GM18861 (cell line): ENCODE measurements at regions not wholly inside any gene's neighbourhood (a gene's known extent, or its start where the extent isn't known, plus 50 kb on each side); places are given as distances from the start of the nearest gene placed in this dataset.
"Not testable (repeated sequence)": the region's sequence is repeated elsewhere in the genome, so short reads cannot be mapped to it uniquely, and the experiment has no call there.

Source experiments
- ATAC-seq: cut with Tn5 transposase; IDR thresholded peaks from one replicate; pipeline ENCODE4 v1.9.1; 2021; ENCODE audit not compliant: unreplicated experiment

DNA sequence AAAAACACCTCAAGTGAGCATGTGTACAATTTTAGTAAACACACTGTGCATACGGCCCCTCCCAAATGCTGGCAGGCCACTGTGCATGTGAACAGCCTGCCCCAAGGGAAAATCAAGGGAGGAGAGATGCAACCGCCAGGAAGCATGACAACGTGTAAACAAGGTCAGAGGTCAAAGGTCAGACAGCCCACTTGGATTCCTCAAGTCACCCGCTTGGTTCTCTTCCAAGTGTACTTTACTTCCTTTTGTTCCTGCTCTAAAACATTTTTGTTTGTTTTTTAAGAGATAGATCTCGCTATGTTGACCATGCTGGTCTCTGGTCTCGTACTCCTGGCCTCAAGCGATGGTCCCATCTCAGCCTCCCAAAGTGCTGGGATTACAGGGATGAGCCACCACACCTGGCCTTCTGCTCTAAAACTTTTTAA is 126.7 kb upstream of the SHB start:
- no peak for ATAC-seq

DNA sequence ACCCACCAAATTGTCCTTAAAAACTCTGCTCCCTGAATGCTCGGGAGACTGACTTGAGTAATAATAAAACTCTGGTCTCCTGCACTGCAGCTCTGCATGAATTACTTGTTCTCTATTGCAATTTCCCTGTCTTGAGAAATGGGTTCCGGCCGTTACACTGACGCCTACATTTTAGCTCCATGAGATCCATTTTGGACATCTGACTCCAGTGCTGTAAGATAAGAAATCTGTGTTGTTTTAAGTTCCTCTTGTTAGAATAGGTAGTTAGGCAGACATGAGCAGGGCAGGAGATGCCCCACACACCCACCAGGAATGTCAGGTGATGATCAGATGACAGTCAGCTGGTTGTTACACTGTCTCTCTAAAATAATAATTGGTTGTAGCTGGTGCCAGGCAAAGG is 125.8 kb upstream of the SHB start:
- ATAC-seq: no peak

DNA sequence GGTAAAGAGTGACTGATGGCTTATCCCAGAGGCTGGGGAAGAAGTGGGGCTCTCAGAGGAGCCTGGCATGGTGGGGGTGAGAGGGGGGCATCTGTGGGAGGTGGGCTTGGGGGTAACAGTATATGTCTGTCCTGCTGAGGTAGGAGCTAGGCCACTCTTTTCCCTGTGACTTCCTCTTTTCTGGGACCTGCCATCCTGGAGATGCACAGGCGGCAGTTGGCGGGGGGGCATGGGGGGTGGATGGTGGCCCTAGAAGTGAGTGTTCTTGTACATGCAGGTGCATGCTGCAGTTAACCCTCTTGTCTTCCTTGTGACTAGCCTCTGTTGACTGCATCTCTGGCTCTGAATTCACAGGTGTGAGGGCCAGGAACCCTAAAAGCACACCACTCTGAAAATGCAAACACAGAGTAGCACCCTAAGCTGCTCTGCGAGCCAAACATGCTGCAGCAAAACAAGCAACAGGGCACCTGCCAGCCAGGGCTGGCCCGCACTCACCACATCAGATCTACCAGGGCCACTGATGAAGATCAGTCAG is 123.8 kb upstream of the SHB start:
- no peak for ATAC-seq

DNA sequence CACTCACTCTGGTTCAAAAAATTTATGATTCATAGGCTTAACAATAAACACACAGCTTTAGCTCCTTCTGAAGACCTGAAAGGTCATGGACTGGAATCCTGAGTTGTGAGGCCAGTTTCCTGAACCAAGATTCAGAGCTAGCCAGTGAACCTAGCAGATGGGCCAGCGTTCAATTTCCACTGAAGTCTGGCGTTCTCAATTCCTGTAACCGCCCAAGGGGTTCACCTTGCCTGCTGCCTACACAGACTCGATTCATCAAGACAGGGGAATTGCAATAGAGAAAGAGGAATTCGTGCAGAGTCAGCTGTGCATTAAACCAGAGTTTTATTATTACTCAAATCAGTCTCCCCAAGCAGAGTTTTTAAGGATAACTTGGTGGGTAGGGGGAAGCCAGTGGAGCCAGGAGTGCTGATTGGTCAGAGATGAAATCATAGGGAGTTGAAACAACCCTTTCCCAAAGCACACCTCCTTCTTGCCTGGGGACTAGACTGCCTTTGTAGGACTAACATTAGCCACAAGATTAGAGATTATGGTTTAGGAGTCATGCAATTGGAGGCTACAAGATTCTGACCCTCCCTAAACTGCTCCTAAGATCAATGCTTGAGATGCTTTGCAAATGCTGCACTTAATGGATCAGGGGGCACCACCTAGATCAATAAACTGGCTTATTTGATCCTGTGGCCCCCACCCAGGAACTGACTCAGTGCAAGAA is 117.5 kb upstream of the SHB start:
- no peak for ATAC-seq

DNA sequence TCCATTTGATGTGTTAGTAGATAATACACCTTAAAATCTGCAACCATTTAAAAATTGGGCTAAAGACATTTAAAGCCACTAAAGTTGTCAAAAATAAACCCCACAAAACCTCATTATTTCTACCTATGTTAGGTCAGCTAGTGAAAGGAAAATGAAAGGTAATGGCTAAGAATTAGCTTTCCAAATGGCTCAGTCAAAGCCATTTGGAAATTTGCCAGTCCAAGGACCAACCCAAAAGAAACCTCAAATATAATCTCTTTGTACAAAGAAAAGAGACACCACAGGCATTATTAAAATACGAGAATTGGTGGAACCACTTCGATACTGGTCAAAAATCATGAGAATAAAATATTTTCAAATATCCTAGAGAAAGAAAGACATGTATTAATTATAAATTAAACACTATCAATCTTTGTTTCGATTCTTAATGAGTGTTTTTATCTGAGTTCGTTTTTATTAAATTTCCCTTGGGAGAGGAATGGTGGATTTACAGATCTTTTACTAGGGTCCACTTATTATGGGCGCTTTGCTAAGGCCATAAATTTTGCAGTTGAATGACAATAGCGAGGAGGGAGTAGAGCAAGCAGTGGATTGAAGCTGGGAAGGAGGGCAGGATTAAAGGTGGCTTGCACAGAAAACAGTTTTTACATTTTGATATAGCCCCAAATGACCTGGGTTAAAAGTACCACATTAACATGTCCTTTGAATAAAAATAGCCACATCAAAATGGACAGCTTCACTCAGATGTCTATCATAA is 116.8 kb upstream of the SHB start:
- no peak for ATAC-seq

DNA sequence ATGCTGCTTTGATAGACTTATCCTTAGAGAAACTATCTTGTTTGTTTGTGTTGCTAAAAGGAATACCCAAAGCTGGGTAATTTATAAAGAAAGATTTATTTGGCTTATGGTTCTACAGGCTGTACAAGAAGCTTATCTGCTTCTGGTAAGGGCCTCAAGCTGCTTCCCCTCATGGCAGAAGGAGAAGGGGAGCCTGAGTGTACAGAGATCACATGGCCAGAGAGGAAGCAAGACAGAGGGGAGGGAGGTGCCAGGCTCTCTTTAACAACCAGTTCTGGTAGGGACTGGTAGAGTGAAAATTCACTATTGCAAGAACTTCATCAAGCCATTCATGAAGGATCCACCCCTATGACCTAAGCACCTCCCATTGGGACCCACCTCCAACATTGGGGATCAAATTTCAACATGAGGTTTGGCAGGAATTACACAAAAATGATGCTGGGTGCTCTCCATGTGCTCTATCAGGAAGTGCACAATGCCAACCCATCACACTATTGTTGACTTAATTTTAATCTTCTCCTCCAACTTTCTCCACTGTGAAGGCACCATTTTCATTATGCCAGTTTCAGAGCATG is 115.1 kb upstream of the SHB start:
- no peak for ATAC-seq

DNA sequence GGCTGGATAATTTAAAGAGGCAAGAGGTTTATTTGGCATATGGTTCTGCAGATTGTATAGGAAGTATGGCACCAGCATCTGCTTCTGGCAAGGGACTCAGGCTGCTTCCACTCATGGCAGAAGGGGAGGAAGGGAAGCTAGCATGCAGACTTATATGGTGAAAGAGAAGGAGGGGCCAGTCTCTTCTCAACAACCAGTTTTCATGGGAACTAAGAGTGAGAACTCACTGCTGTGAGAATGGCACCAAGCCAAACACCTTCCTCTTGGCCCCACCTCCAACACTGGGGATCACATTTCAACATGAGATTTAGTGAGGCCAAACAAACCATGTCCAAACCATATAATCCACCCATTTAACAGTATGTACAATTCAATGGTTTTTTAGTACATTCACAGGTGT is 113.3 kb upstream of the SHB start:
- ATAC-seq: no peak

DNA sequence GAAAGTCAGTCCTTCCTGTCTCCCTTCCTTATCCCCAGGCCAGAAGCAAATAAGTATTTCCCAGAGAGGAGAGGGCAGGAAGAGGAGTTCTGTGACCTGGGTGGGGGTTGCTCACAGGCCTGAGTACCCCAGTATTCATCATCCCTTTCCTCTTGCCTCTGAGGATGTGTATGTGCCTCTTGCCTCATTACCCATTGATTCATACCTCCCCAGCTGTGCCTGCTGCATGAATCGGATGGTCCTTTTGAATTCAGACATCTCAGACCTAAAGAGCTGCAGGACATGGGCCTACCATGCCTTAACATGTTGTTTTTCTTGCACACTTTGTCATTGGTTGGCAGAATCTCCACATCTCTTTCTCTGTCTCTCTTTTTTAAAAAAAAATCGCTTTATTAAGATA is 112.8 kb upstream of the SHB start:
- ATAC-seq: no peak

DNA sequence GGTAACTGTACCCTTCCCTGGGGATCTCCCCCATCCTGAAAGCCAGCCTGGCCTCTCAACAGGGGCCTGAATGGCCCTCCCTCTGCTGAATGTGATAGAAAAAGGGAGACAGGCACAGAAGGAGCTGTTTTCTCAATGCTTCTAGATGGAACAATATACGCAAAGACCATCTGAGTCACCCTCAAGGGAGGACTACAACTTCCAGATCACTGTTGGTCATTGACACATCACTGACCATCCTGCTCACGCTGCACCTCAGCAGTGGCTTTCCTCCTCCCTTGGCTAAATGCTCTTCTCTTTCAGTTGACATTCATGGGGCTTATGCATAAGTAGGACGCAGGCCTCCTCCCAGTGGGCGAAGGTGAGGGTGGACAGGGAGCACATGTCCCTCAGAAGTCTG is 112.2 kb upstream of the SHB start:
- ATAC-seq: no peak

DNA sequence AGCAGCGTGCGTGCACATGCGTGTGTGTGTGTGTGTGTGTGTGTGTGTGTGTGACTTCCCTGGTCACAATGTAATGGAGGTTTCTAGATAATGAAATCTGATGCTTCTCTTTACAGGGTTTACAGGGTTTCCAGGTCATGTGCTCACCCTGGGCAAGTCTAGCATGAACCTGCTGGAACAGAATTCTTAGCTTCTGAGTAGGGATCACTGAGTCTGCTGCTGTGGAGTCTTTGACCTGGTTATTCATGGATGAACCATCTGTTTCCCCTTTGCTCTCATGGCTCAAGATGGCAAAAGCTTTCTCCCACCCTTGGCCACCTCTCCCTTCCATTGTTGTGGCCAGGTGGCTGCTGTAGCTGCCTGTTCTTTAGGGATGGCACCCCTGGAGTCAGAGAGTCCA is 111.6 kb upstream of the SHB start:
- ATAC-seq: no peak

DNA sequence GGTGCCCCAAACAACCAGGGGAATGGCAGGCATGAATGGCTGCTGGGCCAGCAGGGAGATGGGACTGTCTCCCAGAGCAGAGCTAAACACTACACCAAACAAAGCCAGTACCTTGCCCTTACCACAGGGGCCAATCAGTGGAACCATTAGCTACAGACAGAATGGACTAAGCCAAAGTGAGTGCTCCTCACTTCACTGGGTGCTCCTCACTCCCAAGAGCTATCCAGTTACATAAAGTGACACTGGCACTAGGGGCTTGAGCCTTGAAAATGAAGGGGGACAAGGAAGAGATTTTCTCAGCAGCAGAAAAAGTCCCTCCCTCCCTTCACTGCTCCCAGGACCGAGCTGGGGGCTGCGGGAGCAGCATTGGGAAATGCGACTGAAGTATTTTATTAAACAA is 110.9 kb upstream of the SHB start:
- ATAC-seq: no peak

DNA sequence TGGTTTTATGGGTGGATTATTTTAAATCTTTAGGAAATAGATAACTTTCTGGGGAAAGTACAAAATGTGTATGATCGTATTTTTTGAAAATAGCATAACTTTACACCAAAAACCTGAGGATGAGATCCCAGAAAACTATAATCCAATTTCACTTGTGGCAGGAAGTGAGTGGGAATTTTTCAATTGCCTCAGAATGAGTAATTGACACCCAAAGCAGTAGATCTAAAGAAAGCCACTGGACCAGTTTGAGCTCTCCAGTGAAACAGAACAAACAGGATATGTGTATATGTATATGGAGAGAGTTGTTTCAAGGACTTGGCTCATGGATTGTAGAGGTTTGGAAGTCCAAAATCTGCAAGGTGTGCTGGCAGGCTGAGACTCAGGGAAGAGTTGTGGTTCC is 109.2 kb upstream of the SHB start:
- no peak for ATAC-seq

DNA sequence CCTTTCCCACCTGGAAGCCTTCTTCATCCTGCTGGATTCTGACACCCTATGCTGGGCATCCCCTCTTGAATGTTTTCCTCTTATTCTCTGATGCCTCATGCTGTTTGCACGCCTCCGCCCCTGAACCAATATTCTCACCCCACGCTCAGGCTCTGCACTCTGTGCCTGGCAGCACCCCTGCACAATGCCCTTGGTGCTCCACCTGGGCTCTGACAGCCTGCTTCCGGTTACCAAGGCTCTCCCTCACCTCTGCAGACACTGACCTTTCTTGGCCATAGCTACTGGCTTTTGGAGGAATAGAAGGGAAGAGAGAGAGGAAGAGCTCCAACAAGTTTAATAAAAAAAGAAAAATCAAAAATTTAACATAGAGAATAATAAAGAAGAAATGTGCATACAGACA is 108.7 kb upstream of the SHB start:
- ATAC-seq: no peak

DNA sequence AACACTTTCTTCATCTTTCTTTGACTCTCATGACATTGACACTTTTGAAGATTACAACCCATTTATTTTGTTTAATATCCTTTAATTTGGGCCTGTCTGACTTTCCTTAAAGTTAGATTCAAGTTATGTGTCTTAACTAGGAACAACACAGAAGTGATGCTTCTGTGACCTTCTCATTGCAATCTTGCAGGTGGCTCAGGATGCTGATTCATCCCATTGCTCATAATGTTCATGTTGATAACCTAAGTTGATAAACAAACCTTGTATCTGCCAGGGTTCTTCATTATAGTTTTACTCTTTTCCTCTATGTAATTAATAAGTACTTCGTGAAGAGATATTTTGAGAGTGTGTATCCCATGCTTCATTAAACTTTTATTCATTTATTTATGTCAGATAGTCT is 107.2 kb upstream of the SHB start:
- ATAC-seq: no peak

DNA sequence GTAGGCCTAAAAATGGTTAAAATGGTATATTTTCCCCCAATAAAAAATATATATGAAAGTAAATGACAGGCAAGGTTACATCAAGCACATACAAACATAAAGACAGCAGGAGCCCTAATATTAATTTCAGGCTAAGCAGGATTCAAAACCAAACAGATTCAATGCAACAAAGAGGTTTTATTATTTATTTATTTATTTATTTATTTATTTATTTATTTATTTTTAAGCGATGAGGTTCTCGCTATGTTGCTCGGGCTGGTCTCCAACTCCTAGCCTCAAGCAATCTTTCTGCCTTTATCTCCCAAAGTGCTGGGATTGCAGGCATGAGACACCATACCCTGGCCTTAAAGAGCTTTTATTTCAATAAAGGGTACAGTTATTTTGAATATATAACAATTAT is 106.4 kb upstream of the SHB start:
- no peak for ATAC-seq

DNA sequence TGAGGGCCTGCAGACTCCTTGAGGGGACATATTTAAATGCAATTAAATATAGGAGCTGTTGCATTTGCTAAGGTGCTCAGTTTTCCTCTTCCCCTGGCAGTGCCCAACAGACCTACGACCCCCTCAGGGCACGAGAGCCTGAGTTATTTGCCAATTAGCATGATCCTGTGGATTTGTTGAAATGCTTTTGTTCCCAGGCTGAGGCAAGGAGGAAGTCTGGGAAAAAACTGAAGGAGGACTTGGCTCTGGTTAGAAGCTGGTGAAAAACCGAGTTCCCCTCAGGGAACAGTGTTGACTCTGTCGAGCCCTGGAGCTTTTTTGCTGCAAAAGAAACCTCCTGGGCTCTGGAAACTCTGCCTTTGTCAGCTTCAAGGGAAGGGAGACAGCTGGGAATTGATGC is 103.6 kb upstream of the SHB start:
- no peak for ATAC-seq

DNA sequence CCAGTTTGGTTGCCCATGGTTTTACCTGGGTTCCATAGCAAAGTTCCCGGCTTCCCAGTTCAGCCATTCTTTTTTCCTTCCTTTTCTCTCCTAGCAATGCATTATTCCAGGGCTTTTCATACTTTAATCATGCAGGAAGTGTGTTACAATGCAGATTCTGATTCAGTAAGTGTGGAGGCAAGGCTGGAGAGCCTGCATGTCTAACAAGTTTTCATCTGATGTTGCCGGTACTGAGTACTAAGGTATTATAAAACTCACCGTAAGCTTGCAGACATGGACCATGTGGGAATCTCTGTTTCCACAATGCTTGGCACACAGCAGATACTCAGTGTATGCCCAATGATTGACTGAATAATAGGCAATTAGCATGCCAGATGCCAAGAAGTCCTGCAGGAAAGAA is 102.9 kb upstream of the SHB start:
- no peak for ATAC-seq

DNA sequence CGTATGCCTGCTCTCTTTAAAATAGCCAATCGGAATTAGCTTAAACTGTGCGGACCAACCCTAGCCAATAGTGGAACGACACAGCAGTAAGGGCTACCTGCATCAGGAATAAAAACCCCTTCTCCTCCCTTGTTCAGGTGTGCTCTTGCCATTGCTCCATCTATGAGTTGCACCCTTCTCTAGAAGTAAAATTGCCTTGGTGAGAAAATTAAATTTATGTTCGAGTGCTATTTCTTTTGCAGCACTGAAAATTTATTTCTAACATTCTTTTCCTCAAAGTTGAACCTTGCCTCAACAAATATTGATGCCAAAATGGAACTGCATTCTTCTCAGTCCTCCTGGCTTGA is 102.5 kb upstream of the SHB start:
- ATAC-seq: no peak

DNA sequence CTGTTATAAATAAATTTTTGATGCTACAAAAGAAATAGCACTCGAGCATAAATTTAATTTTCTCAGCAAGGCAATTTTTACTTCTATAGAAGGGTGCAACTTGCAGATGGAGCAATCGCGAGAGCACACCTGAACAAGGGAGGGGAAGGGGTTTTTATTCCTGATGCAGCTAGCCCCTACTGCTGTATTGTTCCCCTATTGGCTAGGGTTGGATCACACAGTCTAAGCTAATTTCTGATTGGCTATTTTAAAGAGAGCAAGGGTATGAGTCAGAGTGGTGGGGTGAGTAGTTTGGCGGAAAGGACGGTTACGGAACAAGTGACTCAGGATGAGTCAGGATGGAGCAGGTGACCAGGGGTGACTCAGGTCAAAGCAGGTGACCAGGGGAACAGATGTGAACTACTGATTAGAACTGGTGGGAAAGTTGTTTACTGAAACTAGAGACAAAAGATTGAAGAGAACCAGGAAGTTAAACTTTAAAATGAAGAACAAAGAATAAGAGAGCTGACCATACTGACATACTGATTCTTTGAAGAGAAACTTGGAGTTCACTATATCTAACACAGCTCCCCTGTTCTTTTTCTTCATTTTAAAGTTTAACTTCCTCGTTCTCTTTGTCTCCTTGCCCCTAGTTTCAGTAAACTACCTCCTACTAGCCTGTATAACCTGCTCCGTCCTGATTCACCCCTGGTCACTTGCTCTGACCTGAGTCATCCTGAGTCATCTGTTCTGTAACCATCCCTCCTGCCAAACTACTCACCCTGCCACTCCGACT is 101.9 kb upstream of the SHB start:
- not testable (repeated sequence) for ATAC-seq

DNA sequence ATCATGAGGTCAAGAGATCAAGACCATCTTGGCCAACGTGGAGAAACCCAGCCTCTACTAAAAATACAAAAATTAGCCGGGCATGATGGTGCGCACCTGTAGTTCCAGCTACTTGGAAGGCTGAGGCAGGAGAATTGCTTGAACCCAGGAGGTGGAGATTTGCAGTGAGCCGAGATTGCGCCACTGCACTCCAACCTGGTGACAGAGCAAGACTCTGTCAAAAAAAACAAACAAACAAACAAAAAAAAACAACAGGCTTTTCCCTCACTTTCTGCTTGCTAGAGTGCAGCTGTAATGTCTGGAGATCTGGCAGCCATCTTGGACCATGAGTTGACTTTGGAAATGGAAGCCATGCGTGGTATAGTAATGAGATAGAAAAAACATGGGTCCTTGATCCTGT is 101.1 kb upstream of the SHB start:
- ATAC-seq: not testable (repeated sequence)

DNA sequence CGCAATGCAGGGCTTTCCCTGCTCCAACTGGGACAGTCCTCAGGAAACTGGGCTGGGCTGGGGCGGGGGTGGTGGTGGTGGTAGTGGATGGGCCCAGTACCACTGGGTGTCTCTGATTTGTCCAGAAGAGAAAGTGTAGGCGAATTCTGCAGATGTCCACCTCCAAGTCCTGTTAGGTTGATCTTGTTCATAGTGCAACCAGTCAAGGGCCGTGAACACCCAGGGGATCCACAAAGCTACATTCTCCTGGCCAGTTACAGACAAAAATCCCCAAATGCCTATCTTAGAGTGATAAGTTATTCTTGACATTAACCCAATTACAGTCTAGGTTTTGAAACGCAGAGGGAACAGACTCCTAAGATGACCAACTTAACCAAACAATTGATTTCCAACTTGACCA is 97.5 kb upstream of the SHB start:
- no peak for ATAC-seq
